HG02938 (cell line): ENCODE measurements at regions not wholly inside any gene's neighbourhood (a gene's known extent, or its start where the extent isn't known, plus 50 kb on each side); places are given as distances from the start of the nearest gene placed in this dataset.
"Not testable (repeated sequence)": the region's sequence is repeated elsewhere in the genome, so short reads cannot be mapped to it uniquely, and the experiment has no call there.

ENCODE experiments used
- ATAC-seq: cut with Tn5 transposase; IDR thresholded peaks from one replicate; pipeline ENCODE4 v1.9.1; 2021; ENCODE audit warnings: mild to moderate bottlenecking, moderate library complexity; ENCODE audit not compliant: unreplicated experiment

DNA sequence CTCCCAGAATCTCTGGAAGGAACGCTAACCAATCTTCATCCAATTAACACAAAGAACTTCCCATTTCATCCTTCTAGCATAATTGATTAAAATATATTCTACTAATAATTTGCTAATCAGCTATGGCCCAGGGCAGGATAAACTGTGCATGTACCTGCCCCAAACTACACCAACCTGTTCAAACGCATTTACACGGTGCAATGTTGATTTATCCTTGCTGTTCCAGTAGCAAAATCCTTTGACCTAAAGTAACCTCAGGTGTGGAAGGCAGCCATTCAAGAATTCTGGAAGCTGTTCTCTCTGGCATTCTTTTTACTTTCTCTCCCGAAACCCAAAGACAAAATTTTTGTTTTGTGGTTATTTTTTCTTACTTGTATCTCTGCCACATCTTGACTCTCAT lies 309.4 kb downstream of the ZNF674 start:
- ATAC-seq: no peak

DNA sequence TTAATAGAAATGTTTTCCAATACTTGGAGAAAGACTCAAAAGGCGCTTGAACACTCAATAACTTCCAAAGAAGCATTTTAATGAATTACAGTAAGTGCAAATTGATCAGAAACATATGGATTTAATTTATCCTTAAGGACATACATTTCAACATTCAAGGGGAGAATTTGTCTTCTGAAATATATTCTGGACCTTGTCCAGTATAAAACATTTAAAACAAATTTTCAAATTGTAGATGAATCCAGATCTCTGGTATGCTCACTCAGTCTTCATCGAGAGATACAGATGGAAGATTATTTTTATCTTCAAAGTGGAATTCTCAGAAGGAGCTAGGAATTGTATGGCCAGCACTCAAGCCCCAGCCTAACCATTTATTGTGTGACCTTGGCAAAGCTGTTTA lies 310.4 kb downstream of the ZNF674 start:
- no peak for ATAC-seq

DNA sequence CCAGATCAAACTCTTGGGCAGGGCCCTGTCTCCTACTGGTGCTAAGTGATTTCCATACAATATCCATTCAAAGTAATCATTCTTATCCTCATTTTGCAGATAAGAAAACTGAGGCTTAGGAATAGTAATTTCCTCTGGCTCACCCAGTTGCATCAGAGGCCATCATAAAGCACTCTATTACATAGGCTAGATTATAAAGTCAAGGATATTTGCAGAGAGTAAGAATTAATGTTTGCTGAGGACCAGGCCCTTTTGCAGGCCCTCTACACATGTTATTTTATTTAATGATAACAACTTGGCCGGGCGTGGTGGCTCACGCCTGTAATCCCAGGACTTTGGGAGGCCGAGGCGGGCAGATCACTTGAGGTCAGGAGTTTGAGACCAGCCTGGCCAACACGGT lies 316.8 kb downstream of the ZNF674 start:
- ATAC-seq: no peak

DNA sequence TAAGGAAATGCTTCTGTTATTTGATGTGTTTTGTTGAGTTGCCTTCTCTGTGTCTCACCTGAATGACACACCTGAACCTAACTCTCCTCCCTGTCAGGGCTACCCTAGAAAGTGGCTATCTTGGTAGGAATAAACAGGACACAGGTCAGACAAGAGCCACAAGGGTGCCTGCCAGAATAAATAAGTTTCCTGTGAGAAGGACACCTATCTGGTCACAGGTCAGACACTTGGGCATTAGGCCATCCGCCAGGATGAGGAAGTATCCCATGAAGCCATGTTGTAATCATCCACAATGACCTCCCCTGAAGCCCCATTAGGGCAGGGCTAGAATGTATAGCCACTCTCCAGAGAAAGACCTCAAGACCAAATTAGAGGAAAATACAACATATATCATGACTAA lies 318.8 kb downstream of the ZNF674 start:
- ATAC-seq: no peak

DNA sequence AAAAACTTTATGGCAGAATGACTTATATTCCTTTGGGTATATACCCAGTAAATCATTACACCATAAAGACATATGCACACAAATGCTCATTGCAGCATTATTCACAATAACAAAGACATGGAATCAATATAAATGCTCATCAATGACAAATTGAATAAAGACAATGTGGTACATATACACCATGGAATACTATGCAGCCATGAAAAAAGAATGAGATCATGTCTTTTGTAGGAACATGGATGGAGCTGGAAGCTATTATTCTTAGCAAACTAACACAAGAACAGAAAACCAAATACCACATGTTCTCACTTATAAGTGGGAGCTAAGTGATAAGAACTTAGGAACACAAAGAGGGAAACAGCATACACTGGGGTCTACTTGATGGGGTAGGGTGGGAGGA lies 321.7 kb downstream of the ZNF674 start:
- not testable (repeated sequence) for ATAC-seq

DNA sequence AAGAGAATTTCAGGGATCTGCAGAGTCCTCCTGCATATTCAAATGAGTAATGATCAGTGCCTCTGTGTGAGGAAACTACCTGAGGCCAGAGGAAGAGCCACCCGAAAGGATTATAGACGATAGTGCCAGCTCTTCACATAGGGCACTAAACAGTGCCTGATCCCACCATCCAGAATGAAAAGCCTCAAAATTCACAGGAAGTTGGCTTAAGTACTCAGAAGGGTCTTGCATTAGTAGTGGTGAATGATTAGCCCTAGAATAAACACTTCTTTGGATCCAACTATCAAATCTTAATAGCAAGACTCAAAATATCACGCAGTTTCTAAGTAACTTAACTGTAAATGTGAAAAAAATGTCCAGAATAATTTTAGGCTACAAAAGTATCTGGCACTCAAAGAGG lies 324.4 kb downstream of the ZNF674 start:
- ATAC-seq: no peak

DNA sequence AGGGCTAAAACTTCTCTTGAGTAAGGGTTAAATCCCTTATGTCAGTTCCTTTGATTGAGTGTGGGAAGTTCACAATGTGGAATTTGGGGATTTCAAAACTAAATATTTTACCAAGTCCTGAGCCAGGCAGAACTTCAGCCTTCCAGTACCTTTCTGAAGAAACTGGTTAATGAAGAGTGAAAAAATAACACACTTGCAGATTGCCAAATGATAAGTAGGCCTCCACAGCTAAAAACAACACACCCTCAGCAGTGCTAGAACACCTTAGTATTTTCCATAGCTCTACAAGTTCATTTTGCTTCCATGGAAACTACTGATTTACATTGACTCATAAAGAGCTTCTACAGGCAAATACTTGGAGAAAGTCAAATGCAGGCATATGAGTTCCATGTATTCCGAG lies 326.8 kb downstream of the ZNF674 start:
- ATAC-seq: no peak

DNA sequence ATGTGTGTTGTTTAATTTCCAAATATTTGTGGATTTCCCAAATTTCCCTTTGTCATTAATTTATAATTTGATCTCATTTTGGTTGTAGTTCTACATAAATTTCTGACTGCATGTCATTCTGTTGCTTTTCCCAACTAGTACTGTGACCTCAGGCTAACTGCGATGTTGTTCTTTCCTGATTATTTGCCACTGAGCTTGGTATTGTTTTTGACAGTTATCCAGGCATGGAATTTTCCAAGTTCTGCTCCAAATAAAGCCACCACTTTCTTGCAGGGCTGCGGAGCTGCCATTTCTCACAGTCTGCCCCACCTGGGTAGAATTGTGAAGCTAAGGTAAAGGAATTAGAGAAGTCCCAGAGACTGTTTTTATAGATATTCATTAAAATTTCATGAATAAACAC lies 328.8 kb downstream of the ZNF674 start:
- ATAC-seq: no peak

DNA sequence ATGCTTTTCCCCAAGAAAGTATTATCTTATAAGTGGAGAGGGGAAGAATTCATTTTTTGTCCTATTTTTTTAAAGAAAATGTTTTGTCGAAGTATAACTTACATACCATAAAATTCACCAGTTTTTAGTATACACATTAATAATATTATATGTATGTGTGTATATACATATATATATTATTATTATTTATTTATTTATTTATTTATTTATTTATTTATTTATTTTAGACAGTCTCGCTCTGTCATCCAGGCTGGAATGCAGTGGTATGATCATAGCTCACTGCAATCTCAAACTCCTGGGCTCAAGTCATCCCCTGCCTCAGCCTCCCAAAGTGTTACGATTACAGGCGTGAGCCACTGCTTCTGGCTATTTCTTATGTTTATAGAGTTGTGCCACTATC lies 334.1 kb downstream of the ZNF674 start:
- ATAC-seq: no peak

DNA sequence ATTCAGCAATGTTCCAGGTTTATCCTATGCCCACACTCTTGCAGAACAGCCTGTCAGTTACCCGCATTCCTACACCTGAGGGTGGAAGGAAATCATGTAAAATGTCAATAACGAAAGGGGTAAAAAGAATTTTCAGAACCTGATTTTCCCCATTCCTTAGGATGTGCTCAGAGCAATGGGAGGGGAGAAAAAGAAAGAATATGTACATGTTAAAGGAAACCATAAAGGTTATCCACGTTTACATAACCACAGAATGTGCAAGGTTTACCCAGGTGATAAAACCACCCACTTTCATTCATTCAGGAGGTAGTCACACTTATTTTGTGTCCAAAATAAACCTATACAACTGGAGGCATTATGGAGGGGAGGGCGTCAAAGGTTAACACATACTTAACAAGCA lies 335.5 kb downstream of the ZNF674 start:
- ATAC-seq: no peak

DNA sequence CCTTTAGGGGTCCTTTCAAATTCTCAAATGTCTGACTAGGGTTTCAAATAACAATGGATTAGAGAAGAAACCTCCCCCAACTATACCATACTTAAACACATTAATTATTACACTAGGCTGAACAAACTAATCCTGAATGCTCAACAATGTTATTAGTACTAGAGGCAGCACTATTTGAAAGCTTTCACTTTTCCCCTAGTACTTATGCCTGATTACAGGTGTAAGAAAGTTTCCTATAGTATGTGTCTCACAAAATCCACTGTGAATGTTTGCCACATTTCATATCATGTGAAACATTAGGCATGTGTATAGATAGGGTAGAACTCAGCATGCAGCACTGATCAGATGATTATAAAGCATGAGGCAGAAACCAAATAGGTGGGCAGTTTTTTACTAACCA lies 336.2 kb downstream of the ZNF674 start:
- no peak for ATAC-seq

DNA sequence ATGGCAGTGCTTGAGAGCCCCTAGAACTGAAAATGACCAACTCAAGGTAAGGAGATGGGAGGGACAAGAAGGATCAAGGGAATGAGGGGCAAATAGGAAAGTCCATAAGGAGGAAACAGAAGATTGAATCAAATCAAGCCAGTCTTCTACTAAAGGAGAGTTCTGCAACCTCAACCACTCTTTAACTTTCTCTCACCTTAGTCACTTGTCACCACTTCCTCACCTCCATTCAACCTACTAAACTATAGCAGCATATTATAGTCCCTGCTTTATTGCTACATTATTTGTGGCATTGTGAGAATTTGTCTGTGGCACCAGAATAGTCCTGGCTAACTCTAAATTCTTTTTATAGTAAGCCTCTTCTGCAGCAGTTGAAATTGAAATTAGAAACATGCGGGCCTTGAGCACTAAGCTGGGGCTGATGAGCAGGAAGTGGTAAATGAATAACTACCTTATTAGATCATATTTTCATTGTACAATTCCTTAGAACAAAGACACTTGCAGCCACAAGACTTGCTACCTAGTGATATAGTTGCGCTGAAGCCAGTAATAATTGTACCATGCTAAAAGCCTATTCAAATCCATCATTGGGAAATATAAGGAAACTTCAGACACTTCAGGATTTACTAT lies 336.9 kb downstream of the ZNF674 start:
- no peak for ATAC-seq

DNA sequence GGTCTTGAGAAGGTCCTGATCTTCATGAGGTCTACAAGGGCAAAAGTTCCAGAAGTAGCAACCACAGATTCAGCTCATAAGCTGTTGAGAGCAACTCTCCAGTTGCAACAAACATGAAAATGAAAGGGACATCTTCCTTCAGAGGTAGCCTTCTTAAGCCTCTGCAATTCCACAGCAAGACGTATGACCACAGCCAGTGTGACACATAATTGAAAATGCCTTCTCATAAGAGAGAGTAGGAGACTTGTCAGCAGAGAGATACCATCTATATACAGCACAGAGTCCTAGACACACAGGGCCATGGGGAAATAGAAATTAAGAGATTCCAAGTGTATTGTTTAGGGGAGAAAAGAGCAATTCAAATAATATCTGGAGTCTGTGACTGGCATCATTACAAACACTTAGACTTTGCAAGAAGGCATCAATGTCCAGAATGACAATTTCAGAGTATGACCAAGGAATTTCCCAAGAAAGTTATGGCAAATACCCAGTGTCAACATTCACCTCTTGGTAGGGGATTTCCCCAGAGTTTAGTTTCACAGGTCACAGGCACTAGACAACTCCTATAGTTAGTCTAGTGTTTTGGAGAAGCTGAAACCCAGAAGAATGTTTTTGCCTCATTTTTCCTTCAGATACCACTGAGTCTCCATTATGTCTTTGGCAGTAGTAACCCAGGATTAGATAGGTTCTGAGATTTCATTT lies 340.3 kb downstream of the ZNF674 start:
- no peak for ATAC-seq

DNA sequence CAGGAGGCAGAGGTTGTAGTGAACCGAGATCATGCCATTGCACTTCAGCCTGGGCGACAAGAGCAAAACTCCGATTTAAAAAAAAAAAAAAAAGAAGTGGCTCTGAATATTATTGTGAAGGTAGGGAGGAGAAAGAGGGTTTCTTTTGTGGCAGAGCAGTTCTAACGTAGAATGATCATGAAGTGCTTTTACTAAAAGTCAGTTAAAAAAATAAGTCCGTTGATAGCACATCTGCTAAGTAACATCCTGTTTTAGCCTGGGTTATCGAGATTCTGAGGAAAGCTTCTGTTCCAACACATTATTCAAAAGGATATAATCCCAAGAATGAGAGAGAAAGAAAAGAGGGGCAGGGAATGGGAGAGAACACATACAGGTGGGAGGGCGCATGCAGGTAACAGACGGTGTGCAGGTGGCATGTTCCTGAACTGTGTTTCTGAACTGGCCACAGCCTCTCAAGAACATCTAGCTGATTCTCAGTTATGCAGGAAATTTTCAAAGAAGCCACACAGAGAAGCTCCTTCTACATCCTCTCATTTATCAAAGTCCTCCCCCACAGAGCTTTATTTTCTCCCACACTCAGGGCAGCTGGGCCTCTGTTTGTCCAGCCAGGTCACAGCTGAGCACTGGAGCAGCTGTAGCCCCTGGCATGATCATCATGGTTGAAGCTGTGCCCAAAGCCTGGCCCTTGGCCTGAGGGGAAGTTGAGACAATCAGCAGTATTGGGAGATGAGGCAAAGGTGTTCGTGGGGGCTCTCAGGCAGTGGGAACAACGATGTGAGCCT lies 342.3 kb downstream of the ZNF674 start:
- no peak for ATAC-seq

DNA sequence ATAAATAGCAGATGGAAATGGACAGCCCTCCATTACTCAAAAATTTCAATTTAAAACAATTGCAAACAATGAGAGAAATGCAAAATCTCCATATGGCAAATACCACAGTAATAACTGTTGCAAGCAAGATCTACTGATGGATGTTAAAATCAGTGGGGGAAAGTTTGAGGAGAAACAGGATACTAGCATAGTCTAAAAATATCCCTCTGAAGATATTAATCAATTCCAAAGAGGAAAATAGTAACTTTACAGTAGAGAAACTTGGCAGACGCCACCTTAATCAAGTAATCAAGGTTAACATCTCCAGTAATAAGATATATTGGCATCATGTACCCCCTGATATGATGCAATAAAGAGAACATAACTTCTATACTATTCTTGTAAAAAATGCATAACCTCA lies 344.8 kb downstream of the ZNF674 start:
- ATAC-seq: no peak

DNA sequence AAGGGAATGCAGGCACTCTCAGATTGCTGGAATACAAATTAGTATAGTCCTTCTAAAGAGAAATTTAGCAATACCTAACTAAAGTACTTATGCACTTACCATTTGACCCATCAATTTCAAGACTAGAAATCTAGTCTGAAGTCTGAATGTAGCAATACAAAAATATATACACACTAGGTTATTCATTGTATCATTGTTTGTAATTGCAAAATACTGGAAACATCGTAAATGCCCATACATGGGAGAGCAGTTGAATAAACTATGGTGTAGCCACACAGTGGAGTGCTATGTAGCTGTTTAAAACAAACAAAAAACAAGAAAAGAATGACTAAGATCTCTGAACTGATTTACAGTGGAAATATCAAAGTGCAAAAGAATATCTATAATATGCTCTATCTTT lies 346.4 kb downstream of the ZNF674 start:
- ATAC-seq: no peak

DNA sequence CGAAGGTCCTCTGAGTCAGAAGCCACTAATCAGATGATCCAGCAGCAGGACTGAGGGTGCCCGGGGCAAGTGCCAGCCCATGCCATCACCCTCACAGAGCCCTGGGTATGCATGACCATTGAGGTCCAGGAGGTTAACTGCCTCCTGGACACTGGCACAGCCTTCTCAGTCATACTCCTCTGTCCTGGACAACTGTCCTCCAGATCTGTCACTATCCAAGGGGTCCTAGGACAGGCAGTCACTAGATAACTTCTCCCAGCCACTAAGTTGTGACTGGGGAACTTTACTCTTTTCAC lies 358.5 kb downstream of the ZNF674 start:
- ATAC-seq: not testable (repeated sequence)

DNA sequence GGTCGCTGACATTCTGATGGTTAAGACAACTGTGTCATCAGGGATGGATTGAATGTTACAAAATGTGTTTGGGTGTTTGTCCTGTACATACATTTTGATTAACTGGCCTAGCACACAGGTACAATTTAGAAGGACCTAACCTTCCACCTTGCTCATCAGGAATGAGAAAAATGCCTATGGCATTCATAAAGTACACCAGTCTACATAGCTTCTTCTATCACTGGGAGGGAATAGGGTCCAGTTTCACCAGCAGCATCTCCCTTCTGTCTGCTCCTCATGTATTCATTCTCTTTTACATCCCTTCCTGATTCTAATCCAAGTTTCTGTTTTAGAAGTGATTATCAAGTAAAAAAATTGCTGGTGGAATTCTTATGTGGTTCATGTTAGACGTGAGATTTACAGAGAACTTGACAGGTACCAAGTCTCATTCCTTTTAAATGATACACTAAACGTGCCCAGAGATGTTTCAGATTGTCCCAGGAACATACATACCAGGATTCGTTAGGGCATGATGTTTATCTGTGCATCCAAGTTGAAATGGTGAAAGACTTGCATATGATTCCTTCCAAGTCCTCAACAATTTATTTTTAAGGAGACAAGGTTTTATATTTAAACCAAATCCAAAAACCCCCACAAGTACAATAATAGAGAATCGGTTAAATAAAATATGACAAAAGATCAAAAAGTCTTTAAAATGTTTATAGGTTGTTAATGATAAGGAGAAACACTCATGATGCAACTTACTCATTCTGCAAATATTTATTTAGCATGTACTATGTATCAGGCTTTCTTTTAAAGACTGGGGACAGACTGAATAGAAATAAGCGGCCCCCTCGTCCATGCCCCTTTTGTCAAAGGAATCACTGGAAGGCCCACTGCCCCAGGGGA lies 359.1 kb downstream of the ZNF674 start:
- ATAC-seq: no peak

DNA sequence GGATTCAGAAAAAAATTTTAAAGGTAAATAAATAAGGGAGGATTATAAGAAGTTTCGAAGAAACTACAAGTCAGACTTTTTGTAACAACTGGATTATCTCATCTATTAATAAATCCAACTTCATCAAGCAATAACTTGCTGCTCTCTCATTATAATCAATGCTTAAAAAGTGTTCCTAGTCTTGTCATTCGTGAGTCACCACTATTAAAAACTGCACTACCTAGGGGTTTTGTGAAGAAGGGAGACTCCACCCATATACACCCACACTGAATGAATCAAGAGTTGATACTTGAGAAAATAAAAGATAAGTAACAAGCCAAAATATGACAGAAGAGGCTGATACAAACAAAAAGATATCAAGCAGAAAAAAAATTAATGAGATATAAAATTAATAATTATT lies 360.5 kb downstream of the ZNF674 start:
- ATAC-seq: no peak

DNA sequence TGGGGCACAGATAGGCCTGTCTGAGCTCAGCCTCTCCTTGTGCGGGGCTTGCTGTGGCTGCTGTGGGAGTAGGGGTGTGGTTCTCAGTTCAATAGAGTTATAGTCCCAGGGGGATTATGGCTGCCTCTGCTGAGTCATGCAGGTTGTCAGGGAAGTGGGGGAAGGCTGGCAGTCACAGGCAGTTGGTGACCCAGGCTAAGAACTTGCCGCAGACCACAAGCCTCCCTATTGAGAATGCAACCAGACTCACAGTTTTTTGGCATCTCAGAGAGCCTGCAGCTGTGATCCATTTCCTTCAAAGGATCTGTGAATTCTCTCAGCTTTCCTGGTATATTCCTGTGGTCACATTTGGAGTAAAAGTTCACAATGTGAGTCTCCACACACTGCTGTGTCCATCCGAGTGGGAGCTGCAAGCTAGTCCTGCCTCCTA lies 364.9 kb downstream of the ZNF674 start:
- peak; percentile 87 for ATAC-seq

DNA sequence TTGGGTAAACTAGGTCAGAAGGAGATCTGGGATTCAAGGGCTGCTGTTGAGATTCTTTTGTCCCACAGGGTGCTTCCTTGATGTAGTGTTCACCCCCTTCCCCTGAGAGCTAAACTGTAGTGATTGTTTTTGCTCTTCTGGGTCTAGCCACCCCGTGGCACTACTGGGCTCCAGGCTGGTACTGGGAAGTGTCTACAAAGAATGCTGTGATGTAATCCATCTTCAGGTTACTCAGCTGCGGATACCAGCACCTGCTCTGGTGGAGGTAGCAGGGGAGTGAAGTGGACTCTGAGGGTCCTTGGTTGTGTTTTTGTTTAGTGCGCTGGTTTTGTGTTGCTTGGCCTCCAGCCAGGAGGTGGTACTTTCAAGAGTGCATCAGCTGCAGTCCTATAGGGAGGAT lies 365.5 kb downstream of the ZNF674 start:
- no peak for ATAC-seq
